Peyer's patch (tissue), 4 donors: ENCODE measurements at regions not wholly inside any gene's neighbourhood (a gene's known extent, or its start where the extent isn't known, plus 50 kb on each side); places are given as distances from the start of the nearest gene placed in this dataset.

Experiments
- CTCF ChIP-seq, 6 experiments: fragments of 450-650 bp in 4 of 6; fragments of 200-600 bp in 2 of 6; sonication (generic) in 1 of 6; IDR thresholded peaks; one replicate each; pipeline ENCODE4 v1.5.1; 2017 to 2019; ENCODE audit warnings: antibody characterized with exemption in 6 of 6, mild to moderate bottlenecking in 3 of 6, moderate library complexity in 1 of 6
- POLR2A ChIP-seq, 2 donors: fragments of 450-650 bp; IDR thresholded peaks; one replicate each; pipeline ENCODE4 v1.5.1; 2017; ENCODE audit warnings: antibody characterized with exemption in 2 of 2, mild to moderate bottlenecking in 2 of 2, moderate library complexity in 2 of 2

GRCh38 chr13:109281903-109282635 lies 504.3 kb downstream of the IRS2 start:
- TF ChIP-seq CTCF (IDR thresholded peaks at IDR 0.05) (no peak), POLR2A (IDR thresholded peaks at IDR 0.05) (no peak)
